Naive B cell (primary cell): ENCODE measurements at regions not wholly inside any gene's neighbourhood (a gene's known extent, or its start where the extent isn't known, plus 50 kb on each side); places are given as distances from the start of the nearest gene placed in this dataset.
"Not testable (repeated sequence)": the region's sequence is repeated elsewhere in the genome, so short reads cannot be mapped to it uniquely, and the experiment has no call there.

Experiments
- ATAC-seq, 2 donors: fragments of 150-1000 bp; cut with Tn5 transposase; 2 replicates each; pipeline ENCODE4 v1.10.0; 2021; ENCODE audit warnings: low read depth in 2 of 2, mild to moderate bottlenecking in 2 of 2, moderate library complexity in 2 of 2
- DNase-seq: peaks from one replicate; pipeline ENCODE4 v3.0.0; 2022
- H3K27ac Mint-ChIP-seq, 6 donors: one replicate each; pipeline ENCODE4 v1.8.0; 2020 to 2022; ENCODE audit warnings: mild to moderate bottlenecking in 6 of 6, mixed read lengths in 6 of 6, moderate library complexity in 5 of 6, inconsistent platforms in 2 of 6
- H3K27me3 Mint-ChIP-seq, 3 donors: one replicate each; pipeline ENCODE4 v1.8.0; 2021 to 2022; ENCODE audit warnings: mixed read lengths in 3 of 3, mild to moderate bottlenecking in 1 of 3
- H3K36me3 Mint-ChIP-seq, 2 donors: one replicate each; pipeline ENCODE4 v1.8.0; 2020 to 2022; ENCODE audit warnings: mixed read lengths in 2 of 2, inconsistent platforms in 1 of 2, mild to moderate bottlenecking in 1 of 2
- H3K4me1 Mint-ChIP-seq, 3 donors: one replicate each; pipeline ENCODE4 v1.8.0; 2020 to 2022; ENCODE audit warnings: mixed read lengths in 3 of 3, inconsistent platforms in 1 of 3, mild to moderate bottlenecking in 1 of 3, moderate library complexity in 1 of 3
- H3K4me3 Mint-ChIP-seq, 8 donors: one replicate each; pipeline ENCODE4 v1.8.0; 2020 to 2022; ENCODE audit warnings: mild to moderate bottlenecking in 8 of 8, mixed read lengths in 8 of 8, moderate library complexity in 8 of 8, inconsistent platforms in 2 of 8
- H3K9me3 Mint-ChIP-seq, 7 donors: one replicate each; pipeline ENCODE4 v1.8.0; 2020 to 2022; ENCODE audit warnings: mixed read lengths in 7 of 7, mild to moderate bottlenecking in 5 of 7, inconsistent platforms in 2 of 7, moderate library complexity in 1 of 7

DNA sequence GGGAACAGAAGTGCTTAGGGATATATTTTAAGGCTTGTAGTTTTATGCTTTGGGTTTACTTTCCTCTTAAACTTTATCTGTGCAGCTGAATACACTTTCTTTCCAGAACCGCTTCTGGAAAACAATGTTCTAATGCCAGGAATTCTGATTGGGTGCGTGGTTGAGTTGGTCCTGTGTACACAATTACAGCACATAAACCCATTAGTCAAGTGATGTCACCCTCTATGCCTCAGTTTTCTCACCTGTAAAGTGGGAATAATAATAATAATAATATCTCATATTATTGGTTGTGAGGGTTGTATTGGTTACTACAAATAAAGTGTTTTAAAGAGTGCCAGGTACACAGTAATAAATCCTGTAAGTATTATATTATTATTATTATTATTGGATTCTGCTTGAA lies 129.2 kb downstream of the MID1IP1 start:
- Mint-ChIP-seq H3K4me3 (no peak overlapping the region), H3K9me3 (peaks cover 0 to 5% (median 0%) of the 10 kb centered on the region in 7 donors), H3K27ac (no peak overlapping the region), H3K36me3 (no peaks in the 10 kb centered on the region), H3K27me3 (peaks cover 0 to 7% (median 0%) of the 10 kb centered on the region in 3 donors), H3K4me1 (no peaks in the 10 kb centered on the region)
- no peak for ATAC-seq
- no peak for DNase-seq

DNA sequence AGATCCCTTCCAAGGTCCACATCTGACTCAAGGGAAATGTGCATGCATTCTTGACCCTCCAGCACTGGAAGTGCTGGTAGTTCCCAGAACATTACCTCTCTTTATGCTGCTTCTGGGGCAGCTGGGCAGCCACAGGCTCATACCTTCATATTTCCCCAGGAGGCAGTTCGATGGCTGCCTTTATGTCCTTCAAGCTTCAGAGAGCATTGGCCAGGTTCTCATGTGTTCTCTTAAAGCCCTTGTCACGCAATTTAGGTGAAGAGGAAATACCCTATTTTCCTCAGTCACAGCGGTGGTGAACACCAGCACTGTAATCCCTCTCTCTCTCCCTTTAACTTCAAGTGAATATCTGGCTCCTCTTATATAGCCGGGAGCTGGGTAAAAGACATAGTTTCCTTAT lies 134.3 kb downstream of the MID1IP1 start:
- Mint-ChIP-seq H3K9me3 (peaks cover 0 to 5% (median 0%) of the 10 kb centered on the region in 7 donors), H3K27me3 (no peaks in the 10 kb centered on the region), H3K4me3 (no peak overlapping the region), H3K4me1 (no peaks in the 10 kb centered on the region), H3K36me3 (no peaks in the 10 kb centered on the region), H3K27ac (peak overlapping the region in 1 of 6 donors; percentile 12)
- ATAC-seq (no peak), DNase-seq (no peak)

DNA sequence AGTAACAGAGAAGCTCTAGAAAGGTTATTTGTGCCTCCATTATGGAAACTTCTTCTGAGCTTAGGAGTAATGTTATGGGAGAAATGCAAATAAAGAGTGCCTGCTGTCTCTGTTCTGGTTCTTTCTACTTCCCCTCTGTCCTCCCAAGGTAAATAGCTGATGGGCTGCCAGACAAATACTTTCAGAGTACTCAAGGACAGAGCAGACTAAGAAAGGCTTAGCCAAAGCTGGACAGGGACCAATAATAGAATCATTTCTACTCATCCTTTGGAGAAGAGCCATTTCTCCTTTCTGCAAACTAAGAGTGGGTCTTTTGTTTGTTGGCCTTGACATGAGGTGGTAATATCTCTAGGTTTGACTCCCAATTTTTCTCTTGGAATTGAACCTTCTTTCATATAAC lies 136.1 kb downstream of the MID1IP1 start:
- ATAC-seq: no peak
- no peaks in the 10 kb centered on the region for H3K36me3 Mint-ChIP-seq
- H3K4me1 Mint-ChIP-seq: no peaks in the 10 kb centered on the region

DNA sequence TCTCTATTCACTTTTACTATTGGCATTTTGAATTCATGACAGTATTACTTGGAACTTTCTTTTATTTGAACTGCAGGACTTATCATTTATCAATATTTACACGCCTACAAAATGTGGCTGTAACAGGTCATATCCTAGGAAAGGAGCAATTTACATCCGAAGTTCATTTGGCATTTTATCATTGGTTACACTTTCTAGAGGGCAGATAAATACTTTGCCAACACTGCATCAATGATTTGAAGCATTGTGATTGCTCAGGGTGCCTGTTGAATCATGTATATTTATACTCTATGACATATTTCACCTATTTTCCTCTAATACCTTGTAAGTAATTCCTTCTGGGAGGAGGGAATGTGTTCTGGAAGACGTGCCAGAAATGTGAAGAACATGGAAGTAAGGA lies 136.7 kb downstream of the MID1IP1 start:
- ATAC-seq (no peak), DNase-seq (no peak)
- Mint-ChIP-seq H3K4me3 (no peak overlapping the region), H3K27me3 (no peaks in the 10 kb centered on the region), H3K9me3 (peaks cover 0 to 28% (median 10%) of the 10 kb centered on the region in 7 donors), H3K27ac (no peak overlapping the region), H3K36me3 (peaks cover 0 to 3% of the 10 kb centered on the region in 2 donors), H3K4me1 (no peaks in the 10 kb centered on the region)

More for the DNA sequence above, 136.1 kb downstream of the MID1IP1 start:
- peaks cover 0 to 23% (median 10%) of the 10 kb centered on the region in 7 donors for H3K9me3 Mint-ChIP-seq
- H3K27me3 Mint-ChIP-seq: no peaks in the 10 kb centered on the region
- H3K27ac Mint-ChIP-seq: no peak overlapping the region
- no peak overlapping the region for H3K4me3 Mint-ChIP-seq
- no peak for DNase-seq

DNA sequence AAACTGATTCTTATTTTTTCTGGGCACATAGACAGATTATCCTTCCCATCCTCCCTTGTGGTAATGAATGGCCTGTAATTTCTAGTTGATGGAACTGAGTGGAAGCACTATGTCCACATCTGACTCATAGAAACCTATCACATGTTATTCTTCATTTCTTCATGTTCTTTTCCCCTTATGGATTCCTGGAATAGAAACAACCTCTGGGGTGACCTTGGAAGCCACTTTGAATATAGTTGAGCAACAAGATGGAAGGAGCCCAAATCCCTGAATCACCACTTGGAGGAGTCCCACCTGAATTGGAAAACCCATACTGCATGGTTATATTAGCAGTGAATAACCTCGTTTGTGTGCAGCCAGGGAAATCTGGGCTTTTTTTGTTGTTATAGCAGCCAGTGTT lies 137.8 kb downstream of the MID1IP1 start:
- DNase-seq: no peak
- Mint-ChIP-seq H3K27ac (no peak overlapping the region), H3K36me3 (peaks cover 0 to 3% of the 10 kb centered on the region in 2 donors), H3K4me1 (no peaks in the 10 kb centered on the region), H3K27me3 (no peaks in the 10 kb centered on the region), H3K4me3 (no peak overlapping the region), H3K9me3 (peaks cover 0 to 38% (median 10%) of the 10 kb centered on the region in 7 donors)
- no peak for ATAC-seq

DNA sequence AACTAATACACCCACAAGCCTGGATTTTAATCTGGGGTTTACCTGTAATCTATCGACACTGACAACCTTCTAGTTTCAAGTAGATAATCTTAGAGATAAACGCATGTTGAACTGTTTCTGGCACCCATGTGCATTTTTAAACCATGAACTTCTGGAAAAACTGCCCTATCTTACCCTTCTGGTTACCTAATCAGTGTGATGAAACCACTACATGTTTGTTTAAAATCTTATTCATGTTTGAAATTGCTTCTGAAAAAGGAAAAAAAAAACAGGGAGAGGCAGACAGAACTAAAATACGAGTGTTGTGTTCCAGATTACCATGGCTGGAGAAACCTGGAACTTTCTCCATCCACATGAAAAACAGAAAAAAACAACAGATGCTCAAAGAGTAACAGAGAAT lies 139.3 kb downstream of the MID1IP1 start:
- Mint-ChIP-seq H3K36me3 (peaks cover 0 to 3% of the 10 kb centered on the region in 2 donors), H3K4me1 (no peaks in the 10 kb centered on the region), H3K4me3 (no peak overlapping the region), H3K9me3 (peaks cover 0 to 46% (median 11%) of the 10 kb centered on the region in 7 donors), H3K27ac (no peak overlapping the region), H3K27me3 (no peaks in the 10 kb centered on the region)
- DNase-seq: no peak
- no peak for ATAC-seq

DNA sequence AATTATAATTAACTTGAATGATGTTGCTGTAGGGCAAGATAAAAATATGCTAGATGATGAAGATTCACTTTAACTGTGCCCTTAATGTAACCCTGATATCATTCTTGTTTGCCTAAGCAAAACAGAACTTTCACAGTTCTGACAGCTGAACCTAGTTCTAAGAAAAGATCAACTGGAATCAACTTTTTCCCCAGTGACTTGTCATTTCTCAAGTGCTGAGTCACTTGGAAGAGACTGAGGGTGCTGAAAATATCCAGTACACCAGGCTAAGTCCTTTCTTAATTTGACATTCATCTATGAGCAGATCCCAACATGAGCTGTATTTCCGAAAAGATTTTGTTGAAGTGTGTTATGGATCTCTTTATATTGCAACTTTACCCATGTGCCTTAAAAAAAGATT lies 140.4 kb downstream of the MID1IP1 start:
- H3K4me1 Mint-ChIP-seq: no peaks in the 10 kb centered on the region
- H3K27me3 Mint-ChIP-seq: no peaks in the 10 kb centered on the region
- H3K4me3 Mint-ChIP-seq: no peak overlapping the region
- no peak overlapping the region for H3K27ac Mint-ChIP-seq
- no peak for DNase-seq
- peaks cover 0 to 3% of the 10 kb centered on the region in 2 donors for H3K36me3 Mint-ChIP-seq
- no peak for ATAC-seq
- H3K9me3 Mint-ChIP-seq: peaks cover 0 to 54% (median 18%) of the 10 kb centered on the region in 7 donors

DNA sequence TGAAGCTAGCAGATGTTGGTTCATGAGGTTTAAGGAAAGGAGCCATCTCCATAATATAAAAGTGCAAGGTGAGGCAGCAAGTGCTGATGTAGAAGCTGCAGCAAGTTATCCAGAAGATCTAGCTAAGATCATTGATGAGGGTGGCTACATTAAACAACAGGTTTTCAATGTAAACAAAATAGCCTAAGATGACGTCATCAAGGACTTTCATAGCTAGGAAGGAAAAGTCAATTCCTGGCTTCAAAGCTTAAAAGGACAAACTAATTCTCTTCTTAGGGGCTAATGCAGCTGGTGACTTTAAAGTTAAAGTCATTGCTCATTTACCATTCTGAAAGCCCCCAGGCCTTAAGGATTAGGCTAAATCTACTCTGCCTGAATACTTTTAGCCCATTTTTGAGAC lies 141.9 kb downstream of the MID1IP1 start:
- no peaks in the 10 kb centered on the region for H3K4me1 Mint-ChIP-seq

DNA sequence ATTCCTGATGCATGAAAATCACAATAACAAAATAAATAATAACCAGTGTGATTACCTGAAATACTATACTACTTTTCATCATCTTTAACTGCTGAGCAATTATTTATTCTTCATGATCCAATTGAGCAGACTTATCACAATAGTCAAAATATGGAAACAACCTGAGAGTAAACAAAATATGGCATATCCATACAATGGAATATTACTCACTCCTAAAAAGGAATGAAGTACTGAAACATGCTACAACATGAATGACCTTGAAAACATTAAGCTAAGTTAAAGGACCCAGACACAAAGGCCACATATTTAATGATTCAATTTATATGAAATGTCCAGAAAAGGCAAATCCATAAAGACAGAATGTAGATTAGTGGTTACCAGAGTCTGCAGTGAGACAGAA lies 146.8 kb downstream of the MID1IP1 start:
- no peak for ATAC-seq
- DNase-seq: no peak
- no peaks in the 10 kb centered on the region for H3K36me3 Mint-ChIP-seq
- H3K27me3 Mint-ChIP-seq: peaks cover 0 to 8% (median 4%) of the 10 kb centered on the region in 3 donors
- peaks cover 0 to 30% (median 6%) of the 10 kb centered on the region in 7 donors for H3K9me3 Mint-ChIP-seq
- no peaks in the 10 kb centered on the region for H3K4me1 Mint-ChIP-seq
- no peak overlapping the region for H3K27ac Mint-ChIP-seq
- H3K4me3 Mint-ChIP-seq: no peak overlapping the region

More for the DNA sequence above, 141.9 kb downstream of the MID1IP1 start:
- Mint-ChIP-seq H3K4me3 (no peak overlapping the region), H3K27me3 (no peaks in the 10 kb centered on the region), H3K9me3 (peaks cover 0 to 54% (median 18%) of the 10 kb centered on the region in 7 donors), H3K27ac (no peak overlapping the region), H3K36me3 (peaks cover 0 to 3% of the 10 kb centered on the region in 2 donors)
- ATAC-seq: no peak
- DNase-seq: no peak

DNA sequence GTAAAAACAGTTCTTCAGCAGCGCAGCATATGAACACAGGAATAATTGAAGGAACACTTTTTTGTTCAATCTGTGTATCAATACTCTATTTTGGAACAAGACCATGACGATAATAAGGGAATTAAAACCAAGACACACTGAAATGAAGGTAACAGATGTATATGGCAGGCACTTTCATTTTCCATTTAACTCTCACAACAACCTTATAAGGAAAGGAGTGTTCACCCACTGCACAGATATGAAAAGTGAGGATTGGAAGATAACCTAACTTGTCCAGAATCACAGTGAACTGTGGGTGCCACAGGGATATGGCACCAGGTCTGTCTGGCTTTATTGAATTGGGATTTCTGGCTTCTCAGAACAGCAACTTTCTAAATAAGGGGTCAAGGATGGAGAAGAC lies 153.3 kb downstream of the MID1IP1 start:
- Mint-ChIP-seq H3K27ac (no peak overlapping the region), H3K27me3 (peaks cover 0 to 8% (median 4%) of the 10 kb centered on the region in 3 donors), H3K9me3 (peaks cover 0 to 5% (median 0%) of the 10 kb centered on the region in 7 donors), H3K36me3 (peaks cover 0 to 4% of the 10 kb centered on the region in 2 donors), H3K4me1 (no peaks in the 10 kb centered on the region), H3K4me3 (no peak overlapping the region)
- DNase-seq (no peak), ATAC-seq (no peak)

DNA sequence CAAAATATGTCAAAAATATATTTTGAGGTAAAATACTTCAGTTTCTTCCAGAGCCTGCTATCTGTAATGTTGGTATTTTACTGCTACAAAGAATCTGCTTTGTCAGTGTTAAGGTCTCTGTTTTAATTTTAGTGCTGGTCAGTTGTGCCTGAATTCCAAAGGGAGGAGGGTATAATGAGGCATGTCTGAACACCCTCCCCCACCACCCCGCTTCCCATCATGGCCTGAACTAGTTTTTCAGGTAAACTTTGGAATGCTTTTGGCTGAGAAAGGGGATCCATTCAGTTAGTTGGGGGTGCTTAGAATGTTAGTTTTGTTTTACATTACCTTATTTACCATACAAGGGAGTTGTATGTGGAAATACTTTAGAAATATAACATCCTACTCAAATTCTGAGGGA lies 158.5 kb downstream of the MID1IP1 start:
- ATAC-seq: no peak
- peaks cover 2 to 28% (median 6%) of the 10 kb centered on the region in 7 donors for H3K9me3 Mint-ChIP-seq
- no peak overlapping the region for H3K4me3 Mint-ChIP-seq
- DNase-seq: no peak
- H3K27ac Mint-ChIP-seq: no peak overlapping the region
- H3K36me3 Mint-ChIP-seq: peaks cover 9 to 10% of the 10 kb centered on the region in 2 donors
- H3K27me3 Mint-ChIP-seq: no peaks in the 10 kb centered on the region
- H3K4me1 Mint-ChIP-seq: no peaks in the 10 kb centered on the region

DNA sequence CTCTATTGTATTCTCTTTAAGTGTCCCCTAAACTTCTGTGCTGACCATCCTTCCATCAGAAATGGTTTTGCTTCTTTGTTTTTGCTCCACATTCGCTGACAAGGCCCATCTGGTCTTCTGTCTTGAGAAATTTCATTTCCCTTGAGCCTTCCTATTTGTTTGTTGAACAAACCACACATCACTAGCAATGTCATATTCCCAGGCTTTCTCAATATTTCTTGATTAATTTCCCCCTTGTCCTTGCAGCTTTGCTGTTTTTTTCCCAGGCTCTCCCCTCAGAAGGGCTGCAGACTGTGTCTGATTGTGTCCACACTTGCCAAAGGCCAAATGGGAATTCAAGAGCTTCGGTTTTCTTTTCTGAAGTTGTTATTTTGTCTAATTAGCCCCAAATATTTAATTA lies 158.9 kb downstream of the MID1IP1 start:
- no peaks in the 10 kb centered on the region for H3K4me1 Mint-ChIP-seq
- H3K4me3 Mint-ChIP-seq: no peak overlapping the region
- H3K27me3 Mint-ChIP-seq: no peaks in the 10 kb centered on the region
- H3K27ac Mint-ChIP-seq: no peak overlapping the region
- no peak for DNase-seq
- H3K9me3 Mint-ChIP-seq: peaks cover 2 to 32% (median 6%) of the 10 kb centered on the region in 7 donors
- no peak for ATAC-seq
- peaks cover 9 to 10% of the 10 kb centered on the region in 2 donors for H3K36me3 Mint-ChIP-seq

DNA sequence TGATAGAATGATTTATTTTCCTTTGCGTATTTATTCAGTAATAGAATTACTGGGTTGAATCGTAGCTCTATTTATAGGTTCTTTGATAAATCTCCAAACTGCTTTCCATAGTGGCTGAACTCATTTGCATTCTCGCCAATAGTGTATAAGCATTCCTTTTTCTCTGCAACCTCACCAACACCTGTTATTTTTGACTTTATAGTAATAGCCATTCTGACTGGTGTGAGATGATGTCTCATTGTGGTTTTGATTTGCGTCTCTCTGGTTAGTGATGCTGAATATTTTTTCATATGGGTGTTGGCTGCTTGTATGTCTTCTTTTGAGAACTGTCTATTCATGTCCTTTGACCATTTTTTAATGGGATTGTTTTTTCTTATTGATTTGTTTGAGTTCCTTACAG lies 160.7 kb downstream of the MID1IP1 start:
- peaks cover 2 to 35% (median 6%) of the 10 kb centered on the region in 7 donors for H3K9me3 Mint-ChIP-seq
- H3K27me3 Mint-ChIP-seq: no peaks in the 10 kb centered on the region
- no peak for DNase-seq
- H3K27ac Mint-ChIP-seq: no peak overlapping the region
- peaks cover 9 to 10% of the 10 kb centered on the region in 2 donors for H3K36me3 Mint-ChIP-seq
- no peak for ATAC-seq
- no peaks in the 10 kb centered on the region for H3K4me1 Mint-ChIP-seq
- H3K4me3 Mint-ChIP-seq: no peak overlapping the region

DNA sequence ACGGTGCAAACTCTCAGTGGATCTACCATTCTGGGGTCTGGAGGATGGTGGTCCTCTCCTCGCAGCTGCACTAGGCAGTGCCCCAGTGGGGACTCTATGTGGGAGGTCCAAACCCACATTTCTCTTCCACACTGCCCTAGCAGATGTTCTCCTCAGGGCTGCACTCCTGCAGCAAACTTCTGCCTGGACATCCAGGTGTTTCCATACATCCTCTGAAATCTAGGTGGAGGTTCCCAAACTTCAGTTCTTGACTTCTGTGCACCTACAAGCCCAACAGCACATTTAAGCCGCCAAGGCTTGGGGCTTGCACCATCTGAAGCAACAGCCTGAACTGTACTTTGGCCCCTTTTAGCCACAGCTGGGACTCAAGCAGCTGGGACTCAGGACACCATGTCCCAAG lies 162.0 kb downstream of the MID1IP1 start:
- H3K27ac Mint-ChIP-seq, H3K4me1 Mint-ChIP-seq, DNase-seq, H3K27me3 Mint-ChIP-seq, H3K4me3 Mint-ChIP-seq, ATAC-seq, H3K36me3 Mint-ChIP-seq: not testable (repeated sequence)
- peaks cover 2 to 35% (median 7%) of the 10 kb centered on the region in 7 donors for H3K9me3 Mint-ChIP-seq

DNA sequence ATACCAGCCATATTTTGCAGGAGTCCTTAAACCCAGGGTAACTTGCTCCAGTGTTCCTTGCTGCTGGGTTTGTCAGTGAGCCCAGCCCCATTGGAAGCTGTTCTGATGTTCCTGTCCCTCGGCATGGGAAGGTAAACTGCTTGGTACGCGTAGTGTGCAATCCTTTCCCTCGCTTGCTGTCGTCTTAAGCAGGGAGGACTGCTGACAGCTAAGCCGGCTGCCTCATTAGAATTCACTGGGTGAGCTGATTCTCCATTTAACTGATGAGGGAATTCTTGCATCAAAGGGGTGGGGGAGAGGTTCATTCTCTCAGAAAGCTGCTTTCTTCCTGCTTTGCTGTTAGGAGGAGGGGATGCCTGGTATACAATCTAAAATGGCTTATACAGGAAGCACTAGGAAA lies 164.6 kb downstream of the MID1IP1 start:
- no peak overlapping the region for H3K27ac Mint-ChIP-seq
- no peak for DNase-seq

More for the DNA sequence above, 164.6 kb downstream of the MID1IP1 start:
- peaks cover 5 to 15% of the 10 kb centered on the region in 2 donors for H3K36me3 Mint-ChIP-seq
- H3K9me3 Mint-ChIP-seq: peaks cover 2 to 35% (median 8%) of the 10 kb centered on the region in 7 donors
- peaks cover 0 to 5% (median 0%) of the 10 kb centered on the region in 3 donors for H3K27me3 Mint-ChIP-seq
- ATAC-seq: no peak
- H3K4me1 Mint-ChIP-seq: no peaks in the 10 kb centered on the region
- no peak overlapping the region for H3K4me3 Mint-ChIP-seq
